Mammary epithelial cell (primary cell): ENCODE measurements at regions not wholly inside any gene's neighbourhood (a gene's known extent, or its start where the extent isn't known, plus 50 kb on each side); places are given as distances from the start of the nearest gene placed in this dataset.

Experiments
- CTCF ChIP-seq, 2 donors: IDR thresholded peaks in 1 of 2; conservative IDR thresholded peaks in 1 of 2; 2 replicates each; pipeline ENCODE4 v1.5.1; 2011 to 2012; ENCODE audit warnings: inconsistent platforms in 2 of 2, low read length in 2 of 2, mild to moderate bottlenecking in 2 of 2, control low read depth in 1 of 2, low read depth in 1 of 2; ENCODE audit not compliant: insufficient read depth in 1 of 2; ENCODE audit errors: extremely low read depth in 1 of 2
- EZH2 ChIP-seq: IDR thresholded peaks from 2 replicates; pipeline ENCODE4 v1.6.1; 2012; ENCODE audit warnings: low read length, inconsistent platforms, borderline replicate concordance

- TF ChIP-seq CTCF (conservative IDR thresholded peaks at IDR 0.05 in 1 of 2, IDR thresholded peaks at IDR 0.05 in 1 of 2; ENCODE audit: extremely low read depth in 1 of 2, insufficient read depth in 1 of 2, low read depth in 1 of 2, low read length in 2 of 2) (no peak), EZH2 (no peak)
Measured at GRCh38 chr13:85142351-85142927, 656.8 kb downstream of the SLITRK6 start.
